MM.1S (cell line): ENCODE measurements at regions not wholly inside any gene's neighbourhood (a gene's known extent, or its start where the extent isn't known, plus 50 kb on each side); places are given as distances from the start of the nearest gene placed in this dataset.

ENCODE experiments used
- EZH2 ChIP-seq: fragments of 300-600 bp; sonication (generic); optimal IDR thresholded peaks from 2 replicates; pipeline ENCODE3; 2017; ENCODE audit warnings: low read depth, mild to moderate bottlenecking, antibody characterized with exemption, low read length, mixed read lengths
- EZH2phosphoT487 ChIP-seq: fragments of 300-600 bp; sonication (generic); IDR thresholded peaks from 2 replicates; pipeline ENCODE4 v1.6.1; 2018; ENCODE audit warnings: antibody characterized with exemption, low read length
- TF ChIP-seq, protein P1 (sequence below): fragments of 300-600 bp; sonication (generic); IDR thresholded peaks from 2 replicates; pipeline ENCODE4 v1.5.1; 2016; ENCODE audit warnings: antibody characterized with exemption, low read length, mixed read lengths

DNA sequence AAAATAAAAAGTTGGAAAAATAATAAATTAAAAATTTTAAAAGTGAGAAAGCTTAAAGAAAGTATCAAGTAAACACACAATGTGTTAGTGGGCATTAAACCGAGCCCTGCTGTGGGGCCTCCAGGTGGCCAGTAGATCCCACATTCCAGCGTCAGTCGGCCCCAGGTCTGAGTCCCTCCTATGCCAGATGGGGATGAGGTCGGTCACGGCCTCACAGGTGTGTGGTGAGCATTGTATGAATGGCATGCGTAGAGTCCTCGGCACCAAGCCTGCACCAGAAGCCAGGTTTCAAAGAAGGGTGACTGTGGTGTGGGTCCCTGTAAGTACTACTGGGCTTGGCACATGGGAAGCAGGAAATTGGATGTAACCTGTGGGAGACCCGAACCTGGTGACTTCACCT is 75.6 kb upstream of the MSX1 start:
- TF ChIP-seq, protein P1, sequence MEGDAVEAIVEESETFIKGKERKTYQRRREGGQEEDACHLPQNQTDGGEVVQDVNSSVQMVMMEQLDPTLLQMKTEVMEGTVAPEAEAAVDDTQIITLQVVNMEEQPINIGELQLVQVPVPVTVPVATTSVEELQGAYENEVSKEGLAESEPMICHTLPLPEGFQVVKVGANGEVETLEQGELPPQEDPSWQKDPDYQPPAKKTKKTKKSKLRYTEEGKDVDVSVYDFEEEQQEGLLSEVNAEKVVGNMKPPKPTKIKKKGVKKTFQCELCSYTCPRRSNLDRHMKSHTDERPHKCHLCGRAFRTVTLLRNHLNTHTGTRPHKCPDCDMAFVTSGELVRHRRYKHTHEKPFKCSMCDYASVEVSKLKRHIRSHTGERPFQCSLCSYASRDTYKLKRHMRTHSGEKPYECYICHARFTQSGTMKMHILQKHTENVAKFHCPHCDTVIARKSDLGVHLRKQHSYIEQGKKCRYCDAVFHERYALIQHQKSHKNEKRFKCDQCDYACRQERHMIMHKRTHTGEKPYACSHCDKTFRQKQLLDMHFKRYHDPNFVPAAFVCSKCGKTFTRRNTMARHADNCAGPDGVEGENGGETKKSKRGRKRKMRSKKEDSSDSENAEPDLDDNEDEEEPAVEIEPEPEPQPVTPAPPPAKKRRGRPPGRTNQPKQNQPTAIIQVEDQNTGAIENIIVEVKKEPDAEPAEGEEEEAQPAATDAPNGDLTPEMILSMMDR: no peak
- TF ChIP-seq EZH2 (no peak), EZH2phosphoT487 (no peak)
